PC-3 (cell line): ENCODE measurements at regions not wholly inside any gene's neighbourhood (a gene's known extent, or its start where the extent isn't known, plus 50 kb on each side); places are given as distances from the start of the nearest gene placed in this dataset.

Source experiments
- EZH2 ChIP-seq: fragments of 300-600 bp; sonication (generic); IDR thresholded peaks from one replicate; pipeline ENCODE4 v1.6.1; 2017; ENCODE audit warnings: antibody characterized with exemption, mild to moderate bottlenecking, low read length; ENCODE audit not compliant: unreplicated experiment
- EZH2phosphoT487 ChIP-seq: fragments of 300-600 bp; sonication (generic); IDR thresholded peaks from 2 replicates; pipeline ENCODE4 v1.6.1; 2018; ENCODE audit warnings: mild to moderate bottlenecking, antibody characterized with exemption, low read length, borderline replicate concordance
- TF ChIP-seq, protein P1 (sequence below): fragments of 300-600 bp; sonication (generic); conservative IDR thresholded peaks from 2 replicates; pipeline ENCODE4 v1.5.1; 2017; ENCODE audit warnings: antibody characterized with exemption, low read depth, mild to moderate bottlenecking, low read length

DNA sequence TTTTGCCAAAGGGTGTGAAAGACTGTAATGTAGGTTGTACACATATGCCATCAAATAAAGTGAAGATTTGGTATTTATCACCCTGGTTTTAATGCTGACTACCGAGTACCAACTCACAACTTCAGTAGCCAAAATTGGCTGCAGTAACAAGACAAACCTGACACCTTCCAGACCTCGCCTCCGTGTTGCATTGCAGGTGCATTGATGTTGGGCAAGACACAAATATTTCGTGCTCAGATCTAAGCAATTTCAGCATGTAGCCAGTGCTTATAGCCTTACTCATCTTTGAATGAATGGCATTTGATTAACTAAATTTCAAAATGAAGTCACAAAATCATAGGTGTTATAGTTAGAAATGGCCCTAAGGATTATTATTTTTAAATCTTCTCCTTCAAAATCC, 400.2 kb downstream of the SOX2 start:
- TF ChIP-seq, protein P1, sequence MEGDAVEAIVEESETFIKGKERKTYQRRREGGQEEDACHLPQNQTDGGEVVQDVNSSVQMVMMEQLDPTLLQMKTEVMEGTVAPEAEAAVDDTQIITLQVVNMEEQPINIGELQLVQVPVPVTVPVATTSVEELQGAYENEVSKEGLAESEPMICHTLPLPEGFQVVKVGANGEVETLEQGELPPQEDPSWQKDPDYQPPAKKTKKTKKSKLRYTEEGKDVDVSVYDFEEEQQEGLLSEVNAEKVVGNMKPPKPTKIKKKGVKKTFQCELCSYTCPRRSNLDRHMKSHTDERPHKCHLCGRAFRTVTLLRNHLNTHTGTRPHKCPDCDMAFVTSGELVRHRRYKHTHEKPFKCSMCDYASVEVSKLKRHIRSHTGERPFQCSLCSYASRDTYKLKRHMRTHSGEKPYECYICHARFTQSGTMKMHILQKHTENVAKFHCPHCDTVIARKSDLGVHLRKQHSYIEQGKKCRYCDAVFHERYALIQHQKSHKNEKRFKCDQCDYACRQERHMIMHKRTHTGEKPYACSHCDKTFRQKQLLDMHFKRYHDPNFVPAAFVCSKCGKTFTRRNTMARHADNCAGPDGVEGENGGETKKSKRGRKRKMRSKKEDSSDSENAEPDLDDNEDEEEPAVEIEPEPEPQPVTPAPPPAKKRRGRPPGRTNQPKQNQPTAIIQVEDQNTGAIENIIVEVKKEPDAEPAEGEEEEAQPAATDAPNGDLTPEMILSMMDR = no peak
- TF ChIP-seq EZH2 = no peak
- no peak for TF ChIP-seq EZH2phosphoT487
